H1 (cell line): ENCODE measurements at regions not wholly inside any gene's neighbourhood (a gene's known extent, or its start where the extent isn't known, plus 50 kb on each side); places are given as distances from the start of the nearest gene placed in this dataset.

ENCODE experiments used
- ATF2 ChIP-seq: IDR thresholded peaks from 2 replicates; pipeline ENCODE4 v1.6.1; 2012; ENCODE audit warnings: low read length, inconsistent platforms
- ATF3 ChIP-seq: IDR thresholded peaks from 2 replicates; pipeline ENCODE4 v1.6.1; 2011; ENCODE audit warnings: low read depth, mild to moderate bottlenecking, low read length; ENCODE audit not compliant: insufficient read depth
- CREB1 ChIP-seq: IDR thresholded peaks from 2 replicates; pipeline ENCODE4 v1.6.1; 2012; ENCODE audit warnings: inconsistent platforms
- CTCF ChIP-seq, 3 experiments: IDR thresholded peaks; 1 replicate in 2 of 3; 2 replicates in 1 of 3; pipeline versions ENCODE4 v1.5.1 to v1.6.1; 2011; ENCODE audit warnings: low read length in 3 of 3, mild to moderate bottlenecking in 3 of 3, inconsistent platforms in 2 of 3, low read depth in 1 of 3, moderate library complexity in 1 of 3; ENCODE audit not compliant: insufficient read depth in 1 of 3; ENCODE audit errors: control extremely low read depth in 1 of 3
- EGR1 ChIP-seq: IDR thresholded peaks from 2 replicates; pipeline ENCODE4 v1.6.1; 2011; ENCODE audit warnings: low read depth, low read length, borderline replicate concordance
- EP300 ChIP-seq, 2 experiments: IDR thresholded peaks; 1 replicate in 1 of 2; 2 replicates in 1 of 2; pipeline ENCODE4 v1.6.1; 2011 to 2012; ENCODE audit warnings: low read depth in 2 of 2, low read length in 2 of 2, mild to moderate bottlenecking in 2 of 2, borderline replicate concordance in 1 of 2, inconsistent platforms in 1 of 2, moderate library complexity in 1 of 2
- EZH2 ChIP-seq: fragments of 200-600 bp; sonication (generic); IDR thresholded peaks from 2 replicates; pipeline ENCODE4 v1.7.1; 2012; ENCODE audit warnings: low read depth, mild to moderate bottlenecking, moderate library complexity, low read length, inconsistent platforms; ENCODE audit not compliant: severe bottlenecking
- KDM1A ChIP-seq: fragments of 200-600, 300-600 bp; sonication (generic); IDR thresholded peaks from 2 replicates; pipeline ENCODE4 v1.7.1; 2016; ENCODE audit warnings: mild to moderate bottlenecking, low read length, borderline replicate concordance
- POLR2A ChIP-seq, 2 experiments: IDR thresholded peaks; 1 replicate in 1 of 2; 2 replicates in 1 of 2; pipeline ENCODE4 v1.6.1; 2011; ENCODE audit warnings: low read depth in 2 of 2, low read length in 2 of 2, mild to moderate bottlenecking in 2 of 2; ENCODE audit errors: control extremely low read depth in 1 of 2
- RAD21 ChIP-seq, 2 experiments: IDR thresholded peaks in 1 of 2; conservative IDR thresholded peaks in 1 of 2; 2 replicates each; pipeline ENCODE4 v1.6.1; 2011; ENCODE audit warnings: low read depth in 2 of 2, low read length in 2 of 2, improper control_type of control experiment in 1 of 2, inconsistent platforms in 1 of 2, mild to moderate bottlenecking in 1 of 2, moderate library complexity in 1 of 2
- RXRA ChIP-seq: IDR thresholded peaks from 2 replicates; pipeline ENCODE4 v1.6.1; 2011; ENCODE audit warnings: low read depth, mild to moderate bottlenecking, low read length, moderate library complexity; ENCODE audit not compliant: insufficient read depth
- SP1 ChIP-seq: IDR thresholded peaks from 2 replicates; pipeline ENCODE4 v1.6.1; 2011; ENCODE audit warnings: low read depth, low read length
- TAF1 ChIP-seq: IDR thresholded peaks from 2 replicates; pipeline ENCODE4 v1.6.1; 2011; ENCODE audit warnings: mild to moderate bottlenecking, low read depth, low read length
- TF ChIP-seq, protein P1 (sequence below): IDR thresholded peaks from 2 replicates; pipeline ENCODE4 v1.6.1; 2011; ENCODE audit warnings: low read length, improper control_type of control experiment

DNA sequence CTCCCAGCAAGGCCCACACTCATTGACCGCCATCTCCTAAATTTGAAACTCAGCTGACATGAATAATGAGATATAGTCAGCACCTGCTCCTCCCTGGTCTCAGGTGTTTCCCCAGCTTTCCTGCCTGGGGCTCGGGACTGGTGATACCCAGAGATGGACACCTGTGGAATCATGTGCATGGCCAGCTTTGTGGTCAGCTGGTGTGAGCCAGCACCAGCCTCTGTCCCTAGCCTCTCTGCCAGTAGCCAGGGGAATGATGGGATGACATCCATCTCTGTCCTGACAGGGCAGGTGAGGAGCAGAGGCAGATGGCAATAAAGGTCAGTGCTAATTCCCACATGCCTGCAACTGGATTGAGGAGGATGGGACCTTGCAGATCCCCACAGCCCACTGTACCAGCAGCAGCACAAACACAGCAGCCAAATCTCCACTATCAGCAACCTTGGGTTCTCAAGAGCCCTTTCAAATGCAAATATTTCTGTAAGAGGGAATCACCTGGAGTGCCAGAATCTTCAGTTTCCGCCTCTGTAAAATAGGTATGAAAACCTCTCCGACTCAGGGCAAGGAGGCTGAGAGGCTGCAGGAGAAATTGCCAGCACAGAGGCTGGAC lies 329.2 kb upstream of the ZMIZ1 start:
- TF ChIP-seq CTCF (IDR thresholded peaks at IDR 0.05; ENCODE audit: control extremely low read depth in 1 of 3, insufficient read depth in 1 of 3, low read depth in 1 of 3, low read length in 3 of 3) (no peak), ATF3 (no peak), POLR2A (IDR thresholded peaks at IDR 0.05; ENCODE audit: control extremely low read depth in 1 of 2, low read depth in 2 of 2, low read length in 2 of 2) (no peak), RXRA (no peak), TAF1 (no peak), EGR1 (no peak), KDM1A (no peak), RAD21 (IDR thresholded peaks at IDR 0.05 in 1 of 2, conservative IDR thresholded peaks at IDR 0.05 in 1 of 2; ENCODE audit: low read depth in 2 of 2, low read length in 2 of 2) (no peak), EZH2 (no peak), CREB1 (no peak), ATF2 (no peak), SP1 (no peak), EP300 (IDR thresholded peaks at IDR 0.05; ENCODE audit: borderline replicate concordance in 1 of 2, low read depth in 2 of 2, low read length in 2 of 2) (no peak)
- TF ChIP-seq, protein P1, sequence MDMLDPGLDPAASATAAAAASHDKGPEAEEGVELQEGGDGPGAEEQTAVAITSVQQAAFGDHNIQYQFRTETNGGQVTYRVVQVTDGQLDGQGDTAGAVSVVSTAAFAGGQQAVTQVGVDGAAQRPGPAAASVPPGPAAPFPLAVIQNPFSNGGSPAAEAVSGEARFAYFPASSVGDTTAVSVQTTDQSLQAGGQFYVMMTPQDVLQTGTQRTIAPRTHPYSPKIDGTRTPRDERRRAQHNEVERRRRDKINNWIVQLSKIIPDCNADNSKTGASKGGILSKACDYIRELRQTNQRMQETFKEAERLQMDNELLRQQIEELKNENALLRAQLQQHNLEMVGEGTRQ, result no peak
